ENCODE measurements at regions not wholly inside any gene's neighbourhood (a gene's known extent, or its start where the extent isn't known, plus 50 kb on each side); places are given as distances from the start of the nearest gene placed in this dataset.
A peak's percentile ranks its signal among the peaks of the same experiment; 100 is the strongest.

- H3K9ac ChIP-seq = peak overlapping the region; percentile 74
- no peak for TF ChIP-seq CTCF (IDR thresholded peaks at IDR 0.05)
- peak; percentile 39 for TF ChIP-seq EZH2phosphoT487 (IDR thresholded peaks at IDR 0.05)
- H3K36me3 ChIP-seq = no peaks in the 10 kb centered on the region
- peak overlapping the region; percentile 88 for H2AFZ ChIP-seq (replicated peaks)
- peaks cover 36% of the 10 kb centered on the region for H3K4me1 ChIP-seq
- H3F3A ChIP-seq (ENCODE audit: low read depth) = peaks cover 57% of the 10 kb centered on the region
- H3K79me2 ChIP-seq (ENCODE audit: low read depth) = peaks cover 56% of the 10 kb centered on the region
- peak overlapping the region; percentile 93 for H3K4me2 ChIP-seq
- H4K20me1 ChIP-seq (ENCODE audit: low read depth) = no peaks in the 10 kb centered on the region
- H3K27ac Mint-ChIP-seq = peak overlapping the region; percentile 84
- no peaks in the 10 kb centered on the region for H3K27me3 Mint-ChIP-seq (ENCODE audit: insufficient read depth, low read depth)
- peak overlapping the region; percentile 89 for H3K4me3 ChIP-seq
- no peaks in the 10 kb centered on the region for H3K36me3 Mint-ChIP-seq
- peak overlapping the region; percentile 93 for H3K4me3 Mint-ChIP-seq
- peaks cover 4% of the 10 kb centered on the region for H3K9me3 Mint-ChIP-seq
- no peaks in the 10 kb centered on the region for H3K27me3 ChIP-seq
- no peaks in the 10 kb centered on the region for H3K9me3 ChIP-seq (ENCODE audit: low read depth)
- peak overlapping the region; percentile 100 for H3K27ac ChIP-seq
- peaks cover 21% of the 10 kb centered on the region for H3K4me1 Mint-ChIP-seq
- peak; percentile 74 for DNase-seq (ENCODE audit: low spot score)
Measured at GRCh38 chr3:174441588-174442301, 417.4 kb upstream of the NAALADL2 start.

- no peaks in the 10 kb centered on the region for H3K36me3 ChIP-seq
- no peaks in the 10 kb centered on the region for H3K36me3 Mint-ChIP-seq
- peaks cover 35% of the 10 kb centered on the region for H3K4me1 ChIP-seq
- peaks cover 21% of the 10 kb centered on the region for H3K4me1 Mint-ChIP-seq
- H3F3A ChIP-seq (ENCODE audit: low read depth) = peaks cover 57% of the 10 kb centered on the region
- H3K27ac ChIP-seq = peak overlapping the region; percentile 100
- H4K20me1 ChIP-seq (ENCODE audit: low read depth) = no peaks in the 10 kb centered on the region
- no peak for DNase-seq (ENCODE audit: low spot score)
- no peaks in the 10 kb centered on the region for H3K27me3 ChIP-seq
- no peaks in the 10 kb centered on the region for H3K9me3 ChIP-seq (ENCODE audit: low read depth)
- peak overlapping the region; percentile 93 for H3K4me3 Mint-ChIP-seq
- H3K27ac Mint-ChIP-seq = no peak overlapping the region
- H3K4me3 ChIP-seq = peak overlapping the region; percentile 89
- H3K4me2 ChIP-seq = peak overlapping the region; percentile 93
- no peak overlapping the region for H2AFZ ChIP-seq (replicated peaks)
- H3K27me3 Mint-ChIP-seq (ENCODE audit: insufficient read depth, low read depth) = no peaks in the 10 kb centered on the region
- no peak for TF ChIP-seq CTCF (IDR thresholded peaks at IDR 0.05)
- TF ChIP-seq EZH2phosphoT487 (IDR thresholded peaks at IDR 0.05) = no peak
- TF ChIP-seq EZH2 (IDR thresholded peaks at IDR 0.05) = no peak
- peaks cover 61% of the 10 kb centered on the region for H3K79me2 ChIP-seq (ENCODE audit: low read depth)
- H3K9me3 Mint-ChIP-seq = peaks cover 4% of the 10 kb centered on the region
- no peak overlapping the region for H3K9ac ChIP-seq
Measured at GRCh38 chr3:174442302-174442682, 416.8 kb upstream of the NAALADL2 start.

- Histone ChIP-seq H3K9ac (no peak overlapping the region), H3K36me3 (no peaks in the 10 kb centered on the region), H3K27me3 (no peaks in the 10 kb centered on the region), H3K79me2 (ENCODE audit: low read depth) (peaks cover 59% of the 10 kb centered on the region), H3K4me3 (no peak overlapping the region), H3K4me2 (no peak overlapping the region), H3K4me1 (peaks cover 20% of the 10 kb centered on the region), H3K9me3 (ENCODE audit: low read depth) (peaks cover 7% of the 10 kb centered on the region), H2AFZ (replicated peaks) (no peak overlapping the region), H4K20me1 (ENCODE audit: low read depth) (no peaks in the 10 kb centered on the region), H3K27ac (no peak overlapping the region), H3F3A (ENCODE audit: low read depth) (peaks cover 41% of the 10 kb centered on the region)
- Mint-ChIP-seq H3K36me3 (peaks cover 4% of the 10 kb centered on the region), H3K27ac (no peak overlapping the region), H3K27me3 (ENCODE audit: insufficient read depth, low read depth) (no peaks in the 10 kb centered on the region), H3K4me1 (peaks cover 14% of the 10 kb centered on the region), H3K9me3 (peaks cover 16% of the 10 kb centered on the region), H3K4me3 (no peak overlapping the region)
- no peak for TF ChIP-seq EZH2 (IDR thresholded peaks at IDR 0.05)
- TF ChIP-seq CTCF (IDR thresholded peaks at IDR 0.05) = no peak
- no peak for TF ChIP-seq EZH2phosphoT487 (IDR thresholded peaks at IDR 0.05)
- no peak for DNase-seq (ENCODE audit: low spot score)
Measured at GRCh38 chr3:174444391-174444790, 414.7 kb upstream of the NAALADL2 start.
